ENCODE measurements at regions not wholly inside any gene's neighbourhood (a gene's known extent, or its start where the extent isn't known, plus 50 kb on each side); places are given as distances from the start of the nearest gene placed in this dataset.
"Not testable (repeated sequence)": the region's sequence is repeated elsewhere in the genome, so short reads cannot be mapped to it uniquely, and the experiment has no call there.

DNA sequence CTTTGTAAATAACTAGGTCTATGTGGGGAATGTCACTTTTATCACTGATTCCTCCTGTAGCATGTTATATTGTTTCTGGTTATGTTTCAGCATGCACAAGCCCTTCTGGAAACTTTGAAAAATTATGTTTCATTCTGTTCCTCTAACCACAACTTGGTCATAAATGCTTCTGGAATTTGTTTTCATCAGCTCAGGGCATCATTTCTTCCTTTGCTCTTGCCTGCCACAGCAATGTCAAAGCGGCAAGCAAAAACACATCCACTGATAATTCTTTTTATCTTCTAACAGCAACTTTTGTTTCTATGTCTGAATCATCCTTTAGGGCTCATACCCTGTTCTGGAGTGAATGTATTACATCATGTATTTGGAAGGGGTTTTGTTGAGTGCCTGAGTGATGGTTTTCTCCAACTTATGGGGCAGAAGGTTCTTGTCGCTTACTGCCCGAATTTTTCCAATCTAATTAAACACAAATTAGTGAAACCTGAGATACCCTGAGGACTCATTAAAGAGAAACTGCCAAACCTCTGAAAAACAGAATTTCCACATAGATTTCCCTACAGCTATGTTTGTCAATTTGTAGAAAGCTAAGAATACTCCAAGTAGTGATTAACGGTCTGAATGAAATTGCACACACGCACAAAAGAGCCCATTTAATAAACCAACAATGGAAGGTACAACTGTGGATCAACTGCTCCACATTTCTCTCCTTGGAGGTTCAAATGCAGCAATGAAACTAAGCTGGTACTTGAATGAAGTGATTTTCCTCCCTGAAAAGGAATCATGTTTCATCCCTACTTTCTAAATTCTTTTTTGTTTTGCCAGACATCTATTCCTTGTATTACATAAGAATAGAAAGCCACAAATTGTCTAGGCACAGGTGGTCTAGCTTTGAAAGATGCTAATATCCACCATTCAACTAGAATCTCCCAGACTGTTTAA lies 173.5 kb upstream of the KRR1 start:
- Mint-ChIP-seq H3K36me3 (ENCODE audit: insufficient read depth) (no peaks in the 10 kb centered on the region), H3K9me3 (no peaks in the 10 kb centered on the region), H3K4me1 (ENCODE audit: low read depth) (peaks cover 4% of the 10 kb centered on the region), H3K4me3 (no peak overlapping the region), H3K27me3 (ENCODE audit: low read depth) (no peaks in the 10 kb centered on the region)
- ATAC-seq (peak; percentile 80 to 81), DNase-seq (no peak)

GRCh38 chr12:75683995-75684586 lies 172.7 kb upstream of the KRR1 start:
- not testable (repeated sequence) for DNase-seq; H3K36me3 Mint-ChIP-seq (ENCODE audit: insufficient read depth); H3K4me3 Mint-ChIP-seq; ATAC-seq; H3K27me3 Mint-ChIP-seq (ENCODE audit: low read depth); H3K4me1 Mint-ChIP-seq (ENCODE audit: low read depth); H3K9me3 Mint-ChIP-seq

DNA sequence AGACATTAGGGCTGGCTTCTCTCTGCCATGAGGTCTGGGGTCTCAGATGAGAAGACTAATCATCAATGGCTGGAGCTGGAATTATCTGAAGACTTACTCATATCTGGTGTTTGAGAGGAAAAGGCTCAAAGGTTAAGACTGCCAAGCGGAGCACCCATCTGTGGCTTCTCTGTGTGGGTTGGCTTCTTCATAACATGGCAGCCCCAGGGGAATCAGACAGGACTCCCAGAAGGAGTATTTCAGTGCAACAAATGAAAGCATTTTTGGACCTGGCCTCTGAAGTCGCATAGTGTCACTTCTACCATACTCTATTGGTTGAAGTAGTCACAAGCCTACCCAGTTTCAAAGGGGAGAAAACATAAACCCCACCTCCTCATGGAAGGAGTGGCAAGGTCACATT lies 171.8 kb upstream of the KRR1 start:
- no peaks in the 10 kb centered on the region for H3K9me3 Mint-ChIP-seq
- peaks cover 4% of the 10 kb centered on the region for H3K4me1 Mint-ChIP-seq (ENCODE audit: low read depth)
- H3K27me3 Mint-ChIP-seq (ENCODE audit: low read depth), result no peaks in the 10 kb centered on the region
- ATAC-seq (no peak), DNase-seq (no peak)
- no peaks in the 10 kb centered on the region for H3K36me3 Mint-ChIP-seq (ENCODE audit: insufficient read depth)
- no peak overlapping the region for H3K4me3 Mint-ChIP-seq

DNA sequence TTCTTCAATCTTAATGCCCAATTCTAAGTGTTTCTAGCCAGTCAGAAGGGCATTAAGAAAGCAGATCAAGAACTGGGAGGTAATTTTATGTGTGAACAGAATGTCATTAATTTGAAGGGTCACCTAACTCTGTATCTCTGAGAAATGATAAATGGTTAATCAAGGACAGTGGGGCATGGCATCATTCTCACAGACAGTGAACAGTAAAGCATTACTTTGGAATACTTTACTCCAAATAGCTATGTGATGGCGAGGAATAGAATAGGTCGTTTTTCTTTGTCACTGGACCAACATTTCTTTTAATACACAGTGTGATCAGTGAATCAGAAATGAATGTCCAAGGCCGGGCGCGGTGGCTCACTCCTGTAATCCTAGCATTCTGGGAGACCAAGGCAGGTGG lies 166.1 kb upstream of the KRR1 start:
- Mint-ChIP-seq H3K4me3 (no peak overlapping the region), H3K36me3 (ENCODE audit: insufficient read depth) (no peaks in the 10 kb centered on the region), H3K27me3 (ENCODE audit: low read depth) (no peaks in the 10 kb centered on the region), H3K9me3 (no peaks in the 10 kb centered on the region), H3K4me1 (ENCODE audit: low read depth) (no peaks in the 10 kb centered on the region)
- ATAC-seq (no peak), DNase-seq (no peak)

- H3K9me3 Mint-ChIP-seq, result no peaks in the 10 kb centered on the region
- H3K4me3 Mint-ChIP-seq, result no peak overlapping the region
- DNase-seq (no peak), ATAC-seq (no peak)
- no peaks in the 10 kb centered on the region for H3K36me3 Mint-ChIP-seq (ENCODE audit: insufficient read depth)
- H3K4me1 Mint-ChIP-seq (ENCODE audit: low read depth), result no peaks in the 10 kb centered on the region
- H3K27me3 Mint-ChIP-seq (ENCODE audit: low read depth), result no peaks in the 10 kb centered on the region
These were observed 163.0 kb upstream of the KRR1 start for GRCh38 chr12:75674393-75674792.

GRCh38 chr12:75672200-75672599 lies 160.8 kb upstream of the KRR1 start:
- Mint-ChIP-seq H3K4me3 (no peak overlapping the region), H3K36me3 (ENCODE audit: insufficient read depth) (no peaks in the 10 kb centered on the region), H3K4me1 (ENCODE audit: low read depth) (no peaks in the 10 kb centered on the region), H3K9me3 (no peaks in the 10 kb centered on the region), H3K27me3 (ENCODE audit: low read depth) (no peaks in the 10 kb centered on the region)
- no peak for ATAC-seq
- no peak for DNase-seq

- no peak for ATAC-seq
- H3K4me1 Mint-ChIP-seq (ENCODE audit: low read depth), result no peaks in the 10 kb centered on the region
- no peak overlapping the region for H3K4me3 Mint-ChIP-seq
- no peaks in the 10 kb centered on the region for H3K36me3 Mint-ChIP-seq (ENCODE audit: insufficient read depth)
- no peaks in the 10 kb centered on the region for H3K27me3 Mint-ChIP-seq (ENCODE audit: low read depth)
- no peaks in the 10 kb centered on the region for H3K9me3 Mint-ChIP-seq
- no peak for DNase-seq
These were observed 158.8 kb upstream of the KRR1 start for GRCh38 chr12:75670216-75670615.

- Mint-ChIP-seq H3K27me3 (ENCODE audit: low read depth) (no peaks in the 10 kb centered on the region), H3K4me1 (ENCODE audit: low read depth) (no peaks in the 10 kb centered on the region), H3K4me3 (no peak overlapping the region), H3K36me3 (ENCODE audit: insufficient read depth) (no peaks in the 10 kb centered on the region), H3K9me3 (no peaks in the 10 kb centered on the region)
- ATAC-seq, result no peak
- no peak for DNase-seq
These were observed 155.5 kb upstream of the KRR1 start for GRCh38 chr12:75666939-75667334.

DNA sequence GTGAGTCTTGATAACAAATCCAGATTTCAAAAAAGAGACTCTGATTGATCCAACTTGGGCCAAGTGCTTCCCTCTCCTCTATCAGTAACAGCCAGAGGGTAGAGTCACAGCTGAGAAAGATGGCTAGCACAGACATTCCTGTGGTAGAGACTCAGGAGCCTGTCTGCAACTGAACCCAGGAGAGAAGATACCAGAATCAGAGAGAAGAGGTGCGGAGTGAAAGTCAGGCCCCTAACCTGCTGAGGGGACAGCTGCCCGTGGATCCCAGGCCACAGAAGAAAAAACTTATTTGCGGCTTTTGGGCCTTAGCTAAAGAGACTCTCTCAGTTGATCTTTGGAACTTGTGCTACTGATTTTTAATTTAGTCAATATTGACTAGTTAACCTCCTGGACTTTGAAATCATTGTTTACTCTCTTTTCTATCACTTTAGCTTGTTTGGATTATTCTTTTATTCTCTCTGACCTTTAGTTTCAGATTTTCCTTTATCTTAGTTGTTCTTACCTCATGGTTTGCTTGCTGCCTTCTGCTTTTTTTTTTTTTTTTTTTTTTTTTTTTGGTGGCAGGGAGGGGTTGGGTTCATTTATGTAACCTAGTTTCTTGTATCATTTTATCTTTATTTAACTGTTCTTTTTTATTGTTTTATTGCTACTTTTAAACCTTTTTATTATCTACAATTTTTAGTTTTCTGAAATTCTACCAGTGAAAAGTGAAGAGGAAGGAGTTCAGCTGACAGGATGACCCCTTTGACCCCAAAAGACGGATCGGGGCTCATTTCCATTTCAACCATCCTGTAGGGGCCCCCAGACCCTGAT lies 154.9 kb upstream of the KRR1 start:
- H3K4me3 Mint-ChIP-seq, result no peak overlapping the region
- no peaks in the 10 kb centered on the region for H3K36me3 Mint-ChIP-seq (ENCODE audit: insufficient read depth)
- H3K9me3 Mint-ChIP-seq, result no peaks in the 10 kb centered on the region
- ATAC-seq, result no peak
- no peak for DNase-seq
- no peaks in the 10 kb centered on the region for H3K4me1 Mint-ChIP-seq (ENCODE audit: low read depth)
- no peaks in the 10 kb centered on the region for H3K27me3 Mint-ChIP-seq (ENCODE audit: low read depth)

DNA sequence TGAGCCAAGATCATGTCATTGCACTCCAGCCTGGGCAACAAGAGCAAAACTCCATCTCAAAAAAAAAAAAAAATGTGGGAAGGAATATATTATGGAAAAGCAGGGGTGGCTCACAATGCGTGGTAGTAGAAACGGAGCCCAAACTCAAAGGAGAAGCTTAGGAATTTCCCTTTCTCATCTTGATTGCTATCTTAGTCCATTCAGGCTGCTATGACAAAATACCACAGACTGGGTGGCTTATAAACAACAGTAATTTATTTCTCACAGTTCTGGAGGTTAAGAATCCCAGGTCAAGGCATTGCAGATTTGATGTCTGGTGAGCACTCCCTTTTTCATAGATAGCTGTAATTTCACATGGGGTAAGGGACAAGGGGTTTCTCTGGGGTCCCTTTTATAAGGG lies 153.8 kb upstream of the KRR1 start:
- no peaks in the 10 kb centered on the region for H3K9me3 Mint-ChIP-seq
- DNase-seq (no peak), ATAC-seq (no peak)
- H3K4me3 Mint-ChIP-seq, result no peak overlapping the region
- no peaks in the 10 kb centered on the region for H3K36me3 Mint-ChIP-seq (ENCODE audit: insufficient read depth)
- H3K27me3 Mint-ChIP-seq (ENCODE audit: low read depth), result no peaks in the 10 kb centered on the region
- H3K4me1 Mint-ChIP-seq (ENCODE audit: low read depth), result no peaks in the 10 kb centered on the region

DNA sequence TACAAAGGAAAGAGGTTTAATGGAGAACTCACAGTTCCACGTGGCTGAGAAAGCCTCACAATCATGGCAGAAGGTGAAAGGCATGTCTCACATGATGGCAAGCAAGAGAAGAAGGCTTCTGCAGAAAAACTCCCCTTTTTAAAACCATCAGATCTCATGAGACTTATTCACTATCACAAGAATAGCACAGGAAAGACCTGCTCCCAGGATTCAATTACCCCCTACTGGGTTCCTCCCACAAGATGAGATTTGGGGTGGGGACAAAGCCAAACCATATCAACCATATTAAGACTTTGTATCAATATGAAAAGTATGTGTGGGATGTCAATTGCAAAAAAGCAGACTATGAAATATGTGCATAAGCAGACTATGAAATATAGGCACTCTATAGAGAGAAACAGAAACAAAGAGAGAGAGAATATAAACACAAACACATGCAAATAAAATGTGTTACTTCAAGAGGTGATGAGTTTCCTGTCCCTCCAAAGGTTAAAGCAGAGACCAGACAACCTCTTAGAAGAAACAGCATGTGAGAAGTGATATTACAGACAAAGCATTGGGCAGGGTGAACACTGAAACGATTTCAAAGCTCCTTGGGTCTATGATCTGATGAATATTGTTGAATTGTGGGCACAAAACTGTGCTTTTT lies 151.2 kb upstream of the KRR1 start:
- no peaks in the 10 kb centered on the region for H3K36me3 Mint-ChIP-seq (ENCODE audit: insufficient read depth)
- no peak overlapping the region for H3K4me3 Mint-ChIP-seq
- H3K27me3 Mint-ChIP-seq (ENCODE audit: low read depth), result no peaks in the 10 kb centered on the region
- ATAC-seq (no peak), DNase-seq (no peak)
- H3K4me1 Mint-ChIP-seq (ENCODE audit: low read depth), result peaks cover 5% of the 10 kb centered on the region
- no peaks in the 10 kb centered on the region for H3K9me3 Mint-ChIP-seq

- H3K4me3 Mint-ChIP-seq, result no peak overlapping the region
- no peak for DNase-seq
- no peaks in the 10 kb centered on the region for H3K27me3 Mint-ChIP-seq (ENCODE audit: low read depth)
- H3K4me1 Mint-ChIP-seq (ENCODE audit: low read depth), result peaks cover 5% of the 10 kb centered on the region
- no peaks in the 10 kb centered on the region for H3K36me3 Mint-ChIP-seq (ENCODE audit: insufficient read depth)
- H3K9me3 Mint-ChIP-seq, result no peaks in the 10 kb centered on the region
- no peak for ATAC-seq
These were observed 150.5 kb upstream of the KRR1 start for GRCh38 chr12:75661908-75662307.

DNA sequence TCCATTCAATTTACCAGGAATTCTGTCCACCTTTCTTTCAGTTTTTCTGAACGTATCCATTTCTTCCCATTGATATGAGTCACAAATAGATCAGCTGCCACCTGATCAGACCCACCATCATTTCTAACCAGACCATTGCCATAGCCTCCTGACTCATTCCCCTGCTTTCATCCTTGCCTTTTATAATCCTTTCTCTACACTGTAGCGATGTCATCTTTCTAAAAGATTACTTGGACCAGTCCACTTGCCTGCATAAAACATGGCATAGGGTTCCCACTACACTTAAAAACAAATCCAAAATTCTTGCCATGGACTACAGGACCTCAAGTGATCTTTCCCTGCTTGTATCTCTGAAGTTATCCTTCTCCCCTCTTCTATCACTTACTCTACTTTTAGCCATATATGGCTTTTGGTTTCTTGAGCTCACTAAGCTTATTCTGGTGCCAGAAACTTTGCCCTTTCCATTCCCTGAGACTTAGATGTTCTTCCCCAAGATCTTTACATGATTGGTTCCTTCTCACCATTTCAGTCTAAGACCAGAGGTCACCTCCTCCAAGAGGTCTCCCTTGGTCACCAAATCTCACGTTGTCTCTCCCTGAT lies 149.5 kb upstream of the KRR1 start:
- ATAC-seq (no peak), DNase-seq (no peak)
- Mint-ChIP-seq H3K36me3 (ENCODE audit: insufficient read depth) (no peaks in the 10 kb centered on the region), H3K4me1 (ENCODE audit: low read depth) (peaks cover 5% of the 10 kb centered on the region), H3K4me3 (no peak overlapping the region), H3K9me3 (no peaks in the 10 kb centered on the region), H3K27me3 (ENCODE audit: low read depth) (no peaks in the 10 kb centered on the region)

GRCh38 chr12:75660107-75660530 lies 148.7 kb upstream of the KRR1 start:
- Mint-ChIP-seq H3K4me1 (ENCODE audit: low read depth) (peaks cover 11% of the 10 kb centered on the region), H3K36me3 (ENCODE audit: insufficient read depth) (no peaks in the 10 kb centered on the region), H3K9me3 (no peaks in the 10 kb centered on the region), H3K27me3 (ENCODE audit: low read depth) (no peaks in the 10 kb centered on the region), H3K4me3 (no peak overlapping the region)
- no peak for DNase-seq
- peak; percentile 76 to 85 for ATAC-seq
